HG03139 (cell line): ENCODE measurements at regions not wholly inside any gene's neighbourhood (a gene's known extent, or its start where the extent isn't known, plus 50 kb on each side); places are given as distances from the start of the nearest gene placed in this dataset.
"Not testable (repeated sequence)": the region's sequence is repeated elsewhere in the genome, so short reads cannot be mapped to it uniquely, and the experiment has no call there.

Experiments used
- ATAC-seq: cut with Tn5 transposase; IDR thresholded peaks from one replicate; pipeline ENCODE4 v1.9.1; 2021; ENCODE audit not compliant: unreplicated experiment

GRCh38 chr4:184965230-184966050 is 52.9 kb upstream of the HELT start:
- not testable (repeated sequence) for ATAC-seq

GRCh38 chr4:184966051-184966691 is 52.1 kb upstream of the HELT start:
- ATAC-seq: not testable (repeated sequence)

GRCh38 chr4:184967699-184968098 is 50.6 kb upstream of the HELT start:
- ATAC-seq: not testable (repeated sequence)

GRCh38 chr4:184968366-184968765 is 49.9 kb upstream of the HELT start:
- no peak for ATAC-seq
